MM.1S (cell line): ENCODE measurements at regions not wholly inside any gene's neighbourhood (a gene's known extent, or its start where the extent isn't known, plus 50 kb on each side); places are given as distances from the start of the nearest gene placed in this dataset.
A peak's percentile ranks its signal among the peaks of the same experiment; 100 is the strongest.
"Not testable (repeated sequence)": the region's sequence is repeated elsewhere in the genome, so short reads cannot be mapped to it uniquely, and the experiment has no call there.

Source experiments
- DNase-seq: peaks from one replicate; pipeline ENCODE4 v3.0.0-alpha.2; 2015
- H2AFZ ChIP-seq: fragments of 300-600 bp; sonication (generic); 2 replicates; pipeline ENCODE4 v1.6.0; 2016; ENCODE audit warnings: antibody characterized with exemption, low read length
- H3F3A ChIP-seq: fragments of 300-600 bp; sonication (generic); 2 replicates; pipeline ENCODE4 v1.6.1; 2016; ENCODE audit warnings: mild to moderate bottlenecking, antibody characterized with exemption, low read length, moderate library complexity, mixed read lengths; ENCODE audit not compliant: insufficient read depth
- H3K27ac ChIP-seq: fragments of 300-600 bp; sonication (generic); 2 replicates; pipeline ENCODE4 v1.5.1; 2016; ENCODE audit warnings: mild to moderate bottlenecking, low read length
- H3K27me3 ChIP-seq: fragments of 300-600 bp; sonication (generic); replicated peaks from 2 replicates; pipeline ENCODE4 v1.6.0; 2016; ENCODE audit warnings: low read length; ENCODE audit not compliant: insufficient read depth
- H3K36me3 ChIP-seq: fragments of 300-600 bp; sonication (generic); replicated peaks from 2 replicates; pipeline ENCODE4 v1.6.1; 2016; ENCODE audit warnings: mild to moderate bottlenecking, low read length, mixed read lengths; ENCODE audit not compliant: insufficient read depth
- H3K4me1 ChIP-seq: fragments of 300-600 bp; sonication (generic); 2 replicates; pipeline ENCODE4 v1.6.1; 2016; ENCODE audit warnings: low read length, mixed read lengths
- H3K4me2 ChIP-seq: fragments of 300-600 bp; sonication (generic); 2 replicates; pipeline ENCODE4 v1.6.0; 2016; ENCODE audit warnings: low read depth, low read length
- H3K4me3 ChIP-seq: fragments of 300-600 bp; sonication (generic); 2 replicates; pipeline ENCODE4 v1.5.1; 2016; ENCODE audit warnings: low read length, mixed read lengths
- H3K79me2 ChIP-seq: fragments of 300-600 bp; sonication (generic); 2 replicates; pipeline ENCODE4 v1.6.1; 2016; ENCODE audit warnings: mixed run types, low read length, mixed read lengths
- H3K9ac ChIP-seq: fragments of 300-600 bp; sonication (generic); 2 replicates; pipeline ENCODE4 v1.6.1; 2016; ENCODE audit warnings: low read length, mixed read lengths
- H3K9me2 ChIP-seq: fragments of 300-600 bp; sonication (generic); replicated peaks from 2 replicates; pipeline ENCODE4 v1.6.1; 2016; ENCODE audit warnings: mild to moderate bottlenecking, low read length, mixed read lengths; ENCODE audit not compliant: insufficient read depth
- H3K9me3 ChIP-seq: fragments of 300-600 bp; sonication (generic); replicated peaks from 2 replicates; pipeline ENCODE4 v1.6.1; 2016; ENCODE audit warnings: mild to moderate bottlenecking, low read length, mixed read lengths; ENCODE audit not compliant: insufficient read depth
- H4K20me1 ChIP-seq: fragments of 300-600 bp; sonication (generic); 2 replicates; pipeline ENCODE4 v1.6.1; 2016; ENCODE audit warnings: mild to moderate bottlenecking, low read length, moderate library complexity, mixed read lengths; ENCODE audit not compliant: insufficient read depth
- EZH2 ChIP-seq: fragments of 300-600 bp; sonication (generic); optimal IDR thresholded peaks from 2 replicates; pipeline ENCODE3; 2017; ENCODE audit warnings: low read depth, mild to moderate bottlenecking, antibody characterized with exemption, low read length, mixed read lengths
- EZH2phosphoT487 ChIP-seq: fragments of 300-600 bp; sonication (generic); IDR thresholded peaks from 2 replicates; pipeline ENCODE4 v1.6.1; 2018; ENCODE audit warnings: antibody characterized with exemption, low read length
- TF ChIP-seq, protein P1 (sequence below): fragments of 300-600 bp; sonication (generic); IDR thresholded peaks from 2 replicates; pipeline ENCODE4 v1.5.1; 2016; ENCODE audit warnings: antibody characterized with exemption, low read length, mixed read lengths

DNA sequence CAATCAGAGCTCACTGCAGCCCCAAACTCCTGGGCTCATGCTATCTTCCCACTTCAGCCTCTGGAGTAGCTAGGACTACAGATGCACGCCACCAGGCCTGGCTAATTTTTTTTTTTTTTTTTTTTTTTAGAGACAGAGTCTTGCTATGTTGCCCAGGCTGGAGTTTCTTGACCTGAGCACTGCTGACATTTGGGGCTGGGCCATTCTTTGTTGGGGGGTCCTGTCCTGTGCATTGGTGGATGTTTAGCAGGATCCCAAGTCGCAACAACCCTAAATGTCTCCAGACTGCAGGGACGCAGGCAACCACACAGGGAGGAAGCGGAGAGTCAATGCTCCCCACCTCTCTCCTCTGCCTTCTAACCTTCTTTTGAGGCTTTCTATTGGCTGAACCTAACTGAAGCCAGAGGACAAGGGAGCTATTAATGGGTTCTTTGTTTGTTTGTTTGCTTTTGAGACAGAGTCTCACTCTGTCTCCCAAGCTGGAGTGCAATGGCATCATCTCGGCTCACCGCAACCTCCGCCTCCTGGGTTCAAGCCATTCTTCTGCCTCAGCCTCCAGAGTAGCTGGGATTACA, 58.3 kb upstream of the ADGRE5 start:
- Histone ChIP-seq H3K9ac (no peak overlapping the region), H4K20me1 (no peaks in the 10 kb centered on the region), H3K4me1 (no peaks in the 10 kb centered on the region), H3K27me3 (peaks cover 80% of the 10 kb centered on the region), H3K4me2 (no peak overlapping the region), H3K9me3 (no peaks in the 10 kb centered on the region), H3K79me2 (no peaks in the 10 kb centered on the region), H3K9me2 (no peaks in the 10 kb centered on the region), H3K27ac (no peak overlapping the region), H3F3A (no peaks in the 10 kb centered on the region), H3K4me3 (no peak overlapping the region), H3K36me3 (no peaks in the 10 kb centered on the region), H2AFZ (no peak overlapping the region)
- DNase-seq: no peak
- TF ChIP-seq, protein P1, sequence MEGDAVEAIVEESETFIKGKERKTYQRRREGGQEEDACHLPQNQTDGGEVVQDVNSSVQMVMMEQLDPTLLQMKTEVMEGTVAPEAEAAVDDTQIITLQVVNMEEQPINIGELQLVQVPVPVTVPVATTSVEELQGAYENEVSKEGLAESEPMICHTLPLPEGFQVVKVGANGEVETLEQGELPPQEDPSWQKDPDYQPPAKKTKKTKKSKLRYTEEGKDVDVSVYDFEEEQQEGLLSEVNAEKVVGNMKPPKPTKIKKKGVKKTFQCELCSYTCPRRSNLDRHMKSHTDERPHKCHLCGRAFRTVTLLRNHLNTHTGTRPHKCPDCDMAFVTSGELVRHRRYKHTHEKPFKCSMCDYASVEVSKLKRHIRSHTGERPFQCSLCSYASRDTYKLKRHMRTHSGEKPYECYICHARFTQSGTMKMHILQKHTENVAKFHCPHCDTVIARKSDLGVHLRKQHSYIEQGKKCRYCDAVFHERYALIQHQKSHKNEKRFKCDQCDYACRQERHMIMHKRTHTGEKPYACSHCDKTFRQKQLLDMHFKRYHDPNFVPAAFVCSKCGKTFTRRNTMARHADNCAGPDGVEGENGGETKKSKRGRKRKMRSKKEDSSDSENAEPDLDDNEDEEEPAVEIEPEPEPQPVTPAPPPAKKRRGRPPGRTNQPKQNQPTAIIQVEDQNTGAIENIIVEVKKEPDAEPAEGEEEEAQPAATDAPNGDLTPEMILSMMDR: no peak
- TF ChIP-seq EZH2phosphoT487 (no peak), EZH2 (no peak)

DNA sequence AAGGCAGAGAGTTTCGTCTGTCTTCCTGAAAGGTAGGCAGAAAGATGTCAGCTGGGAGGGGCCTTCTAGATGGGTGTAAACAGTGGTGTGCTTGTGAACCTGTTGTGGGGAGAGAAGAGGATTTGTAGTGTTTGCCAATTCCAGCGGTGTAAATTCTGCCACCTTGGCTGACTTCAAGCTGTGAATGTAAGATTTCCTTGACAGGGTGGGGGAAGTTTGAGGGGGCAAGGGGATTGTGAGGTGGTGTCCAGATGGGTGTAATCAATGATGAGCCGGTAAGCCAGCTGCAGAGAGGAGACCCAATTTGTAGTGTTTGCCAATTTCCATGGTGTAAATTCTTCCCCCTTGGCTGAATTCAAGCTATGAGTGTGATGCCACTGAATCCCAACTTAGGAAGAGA, 61.0 kb upstream of the ADGRE5 start:
- Histone ChIP-seq H3K9me3 (no peaks in the 10 kb centered on the region), H3F3A (no peaks in the 10 kb centered on the region), H3K36me3 (no peaks in the 10 kb centered on the region), H3K9ac (no peak overlapping the region), H3K9me2 (no peaks in the 10 kb centered on the region), H3K4me1 (no peaks in the 10 kb centered on the region), H2AFZ (no peak overlapping the region), H3K27ac (no peak overlapping the region), H3K4me2 (no peak overlapping the region), H3K4me3 (no peak overlapping the region), H3K27me3 (peaks cover 86% of the 10 kb centered on the region), H4K20me1 (no peaks in the 10 kb centered on the region), H3K79me2 (no peaks in the 10 kb centered on the region)
- no peak for DNase-seq
- TF ChIP-seq EZH2phosphoT487: no peak
- no peak for TF ChIP-seq EZH2
- TF ChIP-seq, protein P1: no peak

DNA sequence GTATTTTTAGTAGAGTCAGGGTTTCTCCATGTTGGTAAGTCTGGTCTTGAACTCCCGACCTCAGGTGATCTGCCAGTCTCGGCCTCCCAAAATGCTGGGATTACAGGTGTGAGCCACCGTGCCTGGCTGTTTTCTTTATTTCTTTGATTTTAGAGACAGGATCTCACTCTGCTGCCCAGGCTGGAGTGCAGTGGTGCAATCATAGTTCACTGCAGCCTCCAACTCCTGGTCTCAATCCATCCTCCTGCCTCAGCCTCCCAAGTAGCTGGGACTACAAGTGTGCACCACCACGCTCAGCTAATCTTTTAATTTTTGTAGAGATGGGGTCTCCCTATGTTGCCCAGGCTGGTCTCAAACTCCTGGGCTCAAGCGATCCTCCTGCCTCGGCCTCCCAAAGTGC, 61.5 kb upstream of the ADGRE5 start:
- H3K9me3 ChIP-seq, H3F3A ChIP-seq, H3K27ac ChIP-seq, H3K9me2 ChIP-seq, H3K4me3 ChIP-seq, DNase-seq, H2AFZ ChIP-seq, H3K4me2 ChIP-seq, H3K9ac ChIP-seq, H4K20me1 ChIP-seq, H3K4me1 ChIP-seq, H3K36me3 ChIP-seq, H3K79me2 ChIP-seq: not testable (repeated sequence)
- H3K27me3 ChIP-seq: peaks cover 89% of the 10 kb centered on the region

DNA sequence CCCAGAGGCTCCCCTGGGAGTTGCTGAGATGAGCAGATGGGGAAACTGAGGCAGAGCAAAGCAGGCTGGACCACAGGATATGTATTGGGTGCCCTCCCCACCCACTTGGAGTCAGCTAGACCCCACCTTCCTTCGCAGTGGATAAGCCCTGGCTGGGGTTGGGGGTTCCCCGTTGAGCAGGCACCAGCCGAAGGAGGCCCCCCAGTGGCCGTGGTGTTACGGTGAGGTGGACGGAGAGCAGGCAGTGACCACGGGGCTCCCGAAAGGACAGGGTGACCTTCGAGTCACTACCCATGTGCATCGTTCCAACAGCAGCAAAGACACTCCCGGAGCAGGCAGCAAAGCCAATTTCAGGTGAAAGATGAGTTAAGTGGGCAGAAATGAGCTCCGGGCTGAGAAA, 62.4 kb upstream of the ADGRE5 start:
- Histone ChIP-seq H4K20me1 (no peaks in the 10 kb centered on the region), H3K27ac (no peak overlapping the region), H3K9ac (no peak overlapping the region), H3K9me3 (no peaks in the 10 kb centered on the region), H3K79me2 (no peaks in the 10 kb centered on the region), H3K4me1 (no peaks in the 10 kb centered on the region), H2AFZ (no peak overlapping the region), H3K4me2 (no peak overlapping the region), H3K4me3 (no peak overlapping the region), H3K9me2 (no peaks in the 10 kb centered on the region), H3K36me3 (no peaks in the 10 kb centered on the region), H3K27me3 (peaks cover 87% of the 10 kb centered on the region), H3F3A (no peaks in the 10 kb centered on the region)
- TF ChIP-seq, protein P1: peak; percentile 24; the same call in 1 of the 2 replicates
- TF ChIP-seq EZH2phosphoT487 (no peak), EZH2 (no peak)
- no peak for DNase-seq
